ENCODE measurements at regions not wholly inside any gene's neighbourhood (a gene's known extent, or its start where the extent isn't known, plus 50 kb on each side); places are given as distances from the start of the nearest gene placed in this dataset.

DNA sequence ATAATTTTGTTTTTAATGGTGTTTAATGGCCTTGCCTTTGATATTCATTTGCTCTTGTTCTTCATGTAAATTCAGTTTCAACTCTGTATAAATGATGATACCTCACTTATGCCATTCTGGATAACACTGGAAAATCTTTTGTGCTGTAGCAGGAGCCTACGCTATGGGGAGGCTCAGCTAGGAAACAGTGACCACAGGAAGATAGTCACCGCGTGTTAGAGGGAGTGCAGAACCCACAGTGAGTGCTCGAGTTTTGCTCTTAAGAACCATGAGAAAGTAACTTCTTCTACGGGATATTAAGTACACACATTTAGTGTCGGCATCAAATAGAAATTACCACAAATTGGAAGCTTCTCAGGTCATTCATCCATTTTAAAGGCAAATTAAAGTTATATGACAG lies 143.9 kb downstream of the IRX2 start:
- no peak overlapping the region for H3K4me2 ChIP-seq (ENCODE audit: low read length)
- H3K36me3 ChIP-seq (ENCODE audit: control insufficient read depth in 1 of 2, insufficient read depth in 2 of 2, low read length in 2 of 2), result no peaks in the 10 kb centered on the region
- no peak for ATAC-seq
- RAD21 ChIA-PET (ENCODE audit: low non-redundant PET in 1 of 2, low total read pairs in 2 of 2, uncharacterized antibody in 2 of 2, unreplicated experiment in 2 of 2), result no interaction called here
- POLR2A ChIA-PET, result no interaction called here
- BruUV-seq (replicated peaks), result no TSS peak
- H3K4me1 ChIP-seq (ENCODE audit: control insufficient read depth in 1 of 2, insufficient read depth in 2 of 2, low read length in 2 of 2), result no peaks in the 10 kb centered on the region
- H3K9me3 ChIP-seq (ENCODE audit: control insufficient read depth in 1 of 2, insufficient read depth in 1 of 2, low read depth in 1 of 2, low read length in 2 of 2), result peaks cover 4 to 25% of the 10 kb centered on the region in 2 experiments; a peak in 1 of 4 replicates
- no peak overlapping the region for H2AFZ ChIP-seq (ENCODE audit: low read depth, low read length, poor library complexity, severe bottlenecking)
- H3K9me2 ChIP-seq (ENCODE audit: insufficient read depth), result no peaks in the 10 kb centered on the region
- no peak overlapping the region for H3K9ac ChIP-seq (ENCODE audit: low read length)
- no peak overlapping the region for H3K4me3 ChIP-seq (replicated peaks in 1 of 2; ENCODE audit: low read depth in 1 of 2, low read length in 2 of 2)
- H3K27ac ChIP-seq (ENCODE audit: low read depth, low read length), result no peak overlapping the region
- no peak for TF ChIP-seq ELF1 (IDR thresholded peaks at IDR 0.05; ENCODE audit: borderline replicate concordance, low read depth)
- TF ChIP-seq, protein P1, sequence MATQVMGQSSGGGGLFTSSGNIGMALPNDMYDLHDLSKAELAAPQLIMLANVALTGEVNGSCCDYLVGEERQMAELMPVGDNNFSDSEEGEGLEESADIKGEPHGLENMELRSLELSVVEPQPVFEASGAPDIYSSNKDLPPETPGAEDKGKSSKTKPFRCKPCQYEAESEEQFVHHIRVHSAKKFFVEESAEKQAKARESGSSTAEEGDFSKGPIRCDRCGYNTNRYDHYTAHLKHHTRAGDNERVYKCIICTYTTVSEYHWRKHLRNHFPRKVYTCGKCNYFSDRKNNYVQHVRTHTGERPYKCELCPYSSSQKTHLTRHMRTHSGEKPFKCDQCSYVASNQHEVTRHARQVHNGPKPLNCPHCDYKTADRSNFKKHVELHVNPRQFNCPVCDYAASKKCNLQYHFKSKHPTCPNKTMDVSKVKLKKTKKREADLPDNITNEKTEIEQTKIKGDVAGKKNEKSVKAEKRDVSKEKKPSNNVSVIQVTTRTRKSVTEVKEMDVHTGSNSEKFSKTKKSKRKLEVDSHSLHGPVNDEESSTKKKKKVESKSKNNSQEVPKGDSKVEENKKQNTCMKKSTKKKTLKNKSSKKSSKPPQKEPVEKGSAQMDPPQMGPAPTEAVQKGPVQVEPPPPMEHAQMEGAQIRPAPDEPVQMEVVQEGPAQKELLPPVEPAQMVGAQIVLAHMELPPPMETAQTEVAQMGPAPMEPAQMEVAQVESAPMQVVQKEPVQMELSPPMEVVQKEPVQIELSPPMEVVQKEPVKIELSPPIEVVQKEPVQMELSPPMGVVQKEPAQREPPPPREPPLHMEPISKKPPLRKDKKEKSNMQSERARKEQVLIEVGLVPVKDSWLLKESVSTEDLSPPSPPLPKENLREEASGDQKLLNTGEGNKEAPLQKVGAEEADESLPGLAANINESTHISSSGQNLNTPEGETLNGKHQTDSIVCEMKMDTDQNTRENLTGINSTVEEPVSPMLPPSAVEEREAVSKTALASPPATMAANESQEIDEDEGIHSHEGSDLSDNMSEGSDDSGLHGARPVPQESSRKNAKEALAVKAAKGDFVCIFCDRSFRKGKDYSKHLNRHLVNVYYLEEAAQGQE (IDR thresholded peaks at IDR 0.05; ENCODE audit: low read depth), result no peak
- no peak for TF ChIP-seq ZFX (IDR thresholded peaks at IDR 0.05)
- TF ChIP-seq ZNF274 (IDR thresholded peaks at IDR 0.05; ENCODE audit: low read depth, low read length), result no peak
- TF ChIP-seq CBX3 (IDR thresholded peaks at IDR 0.05; ENCODE audit: low read depth), result no peak
- no peak for TF ChIP-seq JUND (IDR thresholded peaks at IDR 0.05)
- TF ChIP-seq EZH2phosphoT487 (IDR thresholded peaks at IDR 0.05; ENCODE audit: borderline replicate concordance), result no peak
- TF ChIP-seq RAD21 (IDR thresholded peaks at IDR 0.05; ENCODE audit: low read depth), result no peak
- no peak for TF ChIP-seq CEBPB (IDR thresholded peaks at IDR 0.05; ENCODE audit: low read depth)
- TF ChIP-seq POLR2AphosphoS5 (IDR thresholded peaks at IDR 0.05; ENCODE audit: low read depth, low read length), result no peak
- TF ChIP-seq SRF (IDR thresholded peaks at IDR 0.05; ENCODE audit: low read depth), result no peak
- no peaks in the 10 kb centered on the region for H3K27me3 ChIP-seq (ENCODE audit: insufficient read depth, low read length)
- intact Hi-C loops (cut with micrococcal nuclease), result no loop called here
- DNase-seq (ENCODE audit: low read depth, low spot score), result no peak
- CTCF ChIA-PET, result no interaction called here
- H4K20me1 ChIP-seq (ENCODE audit: insufficient read depth), result no peaks in the 10 kb centered on the region
- no peaks in the 10 kb centered on the region for H3K79me2 ChIP-seq (ENCODE audit: insufficient read depth, low read length)

All from HCT116 (cell line).